HepG2 (cell line): ENCODE measurements at regions not wholly inside any gene's neighbourhood (a gene's known extent, or its start where the extent isn't known, plus 50 kb on each side); places are given as distances from the start of the nearest gene placed in this dataset.

ENCODE experiments used
- ATAC-seq: fragments of 200-7000 bp; cut with Tn5 transposase; 3 replicates; pipeline ENCODE4 v1.9.1; 2020; ENCODE audit warnings: mild to moderate bottlenecking, moderate library complexity
- BruUV-seq: library from RNA; stranded (reverse); fragments of 400-500 nt; replicated peaks from 2 replicates; lab custom pipeline; 2021; lab: Mats Ljungman, UMichigan
- CTCF ChIA-PET: fragments of 300-600 bp; formaldehyde crosslinking; extraction: SDS; loops from one replicate; lab custom pipeline; 2021; ENCODE audit warnings: low total read pairs, inconsistent platforms, low intra/inter-chr PET ratio; lab: Yijun Ruan, JAX
- POLR2A ChIA-PET: fragments of 350-600 bp; sonication (Branson Sonifier 250); formaldehyde crosslinking; loops from one replicate; lab custom pipeline; 2020; ENCODE audit warnings: antibody characterized with exemption, inconsistent platforms; lab: Yijun Ruan, JAX
- DNase-seq: peaks from one replicate; pipeline ENCODE4 v3.0.0-alpha.2; 2015; ENCODE audit warnings: low spot score
- FAIRE-seq: peaks from 3 replicates; lab custom pipeline; 2011; peaks lifted over from hg19 to GRCh38; lab: Jason Lieb, UNC
- H2AFZ ChIP-seq: one replicate; pipeline ENCODE4 v1.6.1; 2011; ENCODE audit warnings: low read length, inconsistent platforms
- H3K27ac ChIP-seq: fragments of 300-600 bp; 3 replicates; pipeline ENCODE4 v1.8.0; 2011; ENCODE audit warnings: mixed run types, mild to moderate bottlenecking, mixed read lengths, low read length, inconsistent platforms; ENCODE audit not compliant: insufficient read depth; ENCODE audit errors: extremely low read length
- H3K27me3 ChIP-seq, 2 experiments: fragments of 200-600 bp in 1 of 2; 2 replicates in 1 of 2; 3 replicates in 1 of 2; pipeline versions ENCODE4 v1.6.0 to v1.8.0; 2011; ENCODE audit warnings: low read length in 2 of 2, mild to moderate bottlenecking in 2 of 2, moderate library complexity in 2 of 2, inconsistent platforms in 1 of 2; ENCODE audit not compliant: insufficient read depth in 2 of 2, control insufficient read depth in 1 of 2
- H3K36me3 ChIP-seq, 2 experiments: fragments of 200-600 bp in 1 of 2; replicated peaks in 1 of 2; 2 replicates in 1 of 2; 3 replicates in 1 of 2; pipeline versions ENCODE4 v1.5.1 to v1.8.0; 2011; ENCODE audit warnings: low read length in 2 of 2, inconsistent platforms in 1 of 2; ENCODE audit not compliant: insufficient read depth in 2 of 2, control insufficient read depth in 1 of 2
- H3K4me1 ChIP-seq: 2 replicates; pipeline ENCODE4 v1.5.1; 2012; ENCODE audit warnings: low read length, inconsistent platforms; ENCODE audit not compliant: insufficient read depth
- H3K4me2 ChIP-seq: 2 replicates; pipeline ENCODE4 v1.6.0; 2011; ENCODE audit warnings: low read depth, low read length, inconsistent platforms
- H3K4me3 ChIP-seq, 3 experiments: fragments of 200-600 bp in 1 of 3; sonication (generic), shearing (Covaris generic) in 1 of 3; replicated peaks in 1 of 3; 2 replicates each; pipeline ENCODE4 v1.5.1; 2011 to 2016; ENCODE audit warnings: low read length in 3 of 3, inconsistent platforms in 2 of 3, low read depth in 2 of 3, mild to moderate bottlenecking in 2 of 3, control low read depth in 1 of 3, mixed read lengths in 1 of 3; ENCODE audit not compliant: insufficient read depth in 1 of 3
- H3K79me2 ChIP-seq: one replicate; pipeline ENCODE4 v1.6.1; 2011; ENCODE audit warnings: low read length, inconsistent platforms; ENCODE audit not compliant: insufficient read depth
- H3K9ac ChIP-seq: 2 replicates; pipeline ENCODE4 v1.6.0; 2011; ENCODE audit warnings: mild to moderate bottlenecking, low read depth, low read length, inconsistent platforms; ENCODE audit not compliant: insufficient read depth
- H3K9me3 ChIP-seq: 2 replicates; pipeline ENCODE4 v1.5.1; 2012; ENCODE audit warnings: mild to moderate bottlenecking, low read length
- H4K20me1 ChIP-seq: 2 replicates; pipeline ENCODE4 v1.6.0; 2011; ENCODE audit warnings: inconsistent platforms, mild to moderate bottlenecking, low read length, moderate library complexity; ENCODE audit not compliant: insufficient read depth
- EZH2 ChIP-seq: conservative IDR thresholded peaks from 2 replicates; pipeline ENCODE4 v1.6.1; 2012; ENCODE audit warnings: mild to moderate bottlenecking, low read depth, low read length, moderate library complexity
- FOXK1 ChIP-seq: sonication (generic); formaldehyde crosslinking; IDR thresholded peaks from 2 replicates; pipeline ENCODE4 v1.4.0; 2020; ENCODE audit warnings: low read depth, missing genetic modification reagents, borderline replicate concordance
- MAFF ChIP-seq: IDR thresholded peaks from 2 replicates; pipeline ENCODE4 v1.6.1; 2011; ENCODE audit warnings: low read depth, low read length, improper control_type of control experiment
- MBD4 ChIP-seq: IDR thresholded peaks from 2 replicates; pipeline ENCODE4 v1.6.1; 2012; ENCODE audit warnings: low read length, inconsistent platforms, borderline replicate concordance
- MNT ChIP-seq: fragments of 450-650 bp; IDR thresholded peaks from 2 replicates; pipeline ENCODE4 v1.6.1; 2016
- ONECUT2 ChIP-seq: sonication (generic); formaldehyde crosslinking; IDR thresholded peaks from 2 replicates; pipeline ENCODE4 v1.4.0; 2020; ENCODE audit warnings: missing genetic modification reagents
- TFDP1 ChIP-seq: IDR thresholded peaks from 2 replicates; pipeline ENCODE4 v1.6.1; 2016; ENCODE audit warnings: missing compliant biosample characterization, missing genetic modification reagents, borderline replicate concordance
- TIGD3 ChIP-seq: sonication (generic); formaldehyde crosslinking; IDR thresholded peaks from 2 replicates; pipeline ENCODE4 v1.5.1; 2020; ENCODE audit warnings: mild to moderate bottlenecking, missing genetic modification reagents, borderline replicate concordance
- ZBTB10 ChIP-seq: sonication (generic); formaldehyde crosslinking; IDR thresholded peaks from 2 replicates; pipeline ENCODE4 v1.4.0; 2020; ENCODE audit warnings: missing genetic modification reagents, borderline replicate concordance
- ZBTB2 ChIP-seq: sonication (generic); formaldehyde crosslinking; IDR thresholded peaks from 2 replicates; pipeline ENCODE4 v1.8.0; 2022; ENCODE audit warnings: low read depth, missing genetic modification reagents
- ZFP82 ChIP-seq: sonication (generic); formaldehyde crosslinking; IDR thresholded peaks from 2 replicates; pipeline ENCODE4 v1.5.1; 2020; ENCODE audit warnings: mild to moderate bottlenecking, missing genetic modification reagents, borderline replicate concordance
- ZNF12 ChIP-seq: sonication (generic); formaldehyde crosslinking; IDR thresholded peaks from 2 replicates; pipeline ENCODE4 v1.5.0; 2020; ENCODE audit warnings: missing genetic modification reagents
- ZNF382 ChIP-seq: sonication (generic); formaldehyde crosslinking; IDR thresholded peaks from 2 replicates; pipeline ENCODE4 v1.5.0; 2020; ENCODE audit warnings: missing genetic modification reagents, mild to moderate bottlenecking, borderline replicate concordance
- ZNF564 ChIP-seq: sonication (generic); formaldehyde crosslinking; IDR thresholded peaks from 2 replicates; pipeline ENCODE4 v1.8.1; 2023; ENCODE audit warnings: mild to moderate bottlenecking, missing genetic modification reagents
- ZNF619 ChIP-seq: sonication (generic); formaldehyde crosslinking; IDR thresholded peaks from 2 replicates; pipeline ENCODE4 v1.4.0; 2020; ENCODE audit warnings: mild to moderate bottlenecking, missing genetic modification reagents
- ZNF629 ChIP-seq: sonication (generic); formaldehyde crosslinking; conservative IDR thresholded peaks from 2 replicates; pipeline ENCODE4 v1.5.0; 2020; ENCODE audit warnings: missing genetic modification reagents
- ZNF816 ChIP-seq: sonication (generic); formaldehyde crosslinking; IDR thresholded peaks from 2 replicates; pipeline ENCODE4 v1.8.0; 2022; ENCODE audit warnings: missing genetic modification reagents, mild to moderate bottlenecking, borderline replicate concordance
- ZSCAN31 ChIP-seq: sonication (generic); formaldehyde crosslinking; IDR thresholded peaks from 2 replicates; pipeline ENCODE4 v1.5.0; 2020; ENCODE audit warnings: low read depth, mild to moderate bottlenecking, missing genetic modification reagents
- WGBS: methylation state at CpG from one replicate; pipeline ENCODE4 v1.1.6; 2017; ENCODE audit warnings: low lambda C conversion rate; 5-methylcytosine and 5-hydroxymethylcytosine counted together
- in situ Hi-C: cut with HindIII; loops from 2 replicates; pipeline ENCODE4 v1.10.0; 2017; ENCODE audit warnings: low pct_unique_long_range_greater_than_20kb; ENCODE audit not compliant: extremely low pct_ligation_motif_present
- intact Hi-C: fragments of 100-400 bp; cut with micrococcal nuclease; formaldehyde crosslinking; loops from one replicate; pipeline ENCODE4 v1.10.0; 2022; ENCODE audit not compliant: unreplicated experiment

GRCh38 chr2:51807229-51807628, 775.3 kb upstream of the NRXN1 start:
- intact Hi-C loops: no loop called here
- Histone ChIP-seq H3K79me2 (no peaks in the 10 kb centered on the region), H3K9me3 (peaks cover 16% of the 10 kb centered on the region), H3K4me3 (no peak overlapping the region), H3K27ac (no peak overlapping the region), H3K36me3 (no peaks in the 10 kb centered on the region), H3K9ac (no peak overlapping the region), H2AFZ (no peak overlapping the region), H3K4me2 (no peak overlapping the region), H3K4me1 (no peaks in the 10 kb centered on the region), H4K20me1 (no peaks in the 10 kb centered on the region), H3K27me3 (no peaks in the 10 kb centered on the region)
- DNase-seq: no peak
- in situ Hi-C loops: no loop called here
- 6% methylated on average over 4 of the region's 4 CpGs for WGBS
- ChIA-PET CTCF (no interaction called here), POLR2A (no interaction called here)
- no TSS peak for BruUV-seq
- no peak for ATAC-seq
- no peak for FAIRE-seq
- no peak for TF ChIP-seq MBD4
- no peak for TF ChIP-seq ZFP82 (CRISPR knock-in tag)
- no peak for TF ChIP-seq ZNF382 (CRISPR knock-in tag)
- TF ChIP-seq ONECUT2 (CRISPR knock-in tag): no peak
- TF ChIP-seq ZBTB10 (CRISPR knock-in tag): no peak
- TF ChIP-seq FOXK1 (CRISPR knock-in tag): no peak
- TF ChIP-seq TIGD3 (CRISPR knock-in tag): no peak
- TF ChIP-seq MNT: no peak
- no peak for TF ChIP-seq EZH2
- TF ChIP-seq ZNF619: no peak
- TF ChIP-seq ZNF629: no peak
- no peak for TF ChIP-seq ZNF12 (CRISPR knock-in tag)
- TF ChIP-seq ZBTB2 (CRISPR knock-in tag): no peak
- no peak for TF ChIP-seq TFDP1
- TF ChIP-seq ZNF564 (CRISPR knock-in tag): no peak
- no peak for TF ChIP-seq MAFF
- no peak for TF ChIP-seq ZNF816 (CRISPR knock-in tag)
- no peak for TF ChIP-seq ZSCAN31 (CRISPR knock-in tag)
